ENCODE measurements at regions not wholly inside any gene's neighbourhood (a gene's known extent, or its start where the extent isn't known, plus 50 kb on each side); places are given as distances from the start of the nearest gene placed in this dataset.

DNA sequence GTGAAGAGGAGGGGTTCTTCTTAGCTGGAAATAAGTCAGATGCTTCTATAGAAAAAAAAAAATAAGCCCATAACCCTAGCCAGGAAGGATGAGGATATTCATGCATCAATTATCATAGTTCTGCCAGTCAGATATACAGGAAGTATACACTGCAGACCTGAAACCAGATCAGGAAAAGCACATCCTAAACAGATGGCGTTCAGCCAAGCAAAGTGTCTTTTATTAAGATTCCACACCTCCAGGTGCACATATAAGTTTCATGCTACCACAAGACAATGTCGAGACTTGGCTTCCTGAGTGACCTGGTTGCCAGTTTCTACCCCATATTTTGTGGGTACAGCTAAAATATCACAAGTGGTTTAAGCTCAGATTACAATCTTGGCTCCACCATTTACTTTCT, 108.3 kb downstream of the CETN3 start:
- no peaks in the 10 kb centered on the region for H3K4me1 ChIP-seq
- H3K4me3 ChIP-seq: no peak overlapping the region
- H3K9me3 ChIP-seq (replicated peaks): no peaks in the 10 kb centered on the region
- no peak overlapping the region for H3K27ac ChIP-seq
- no peaks in the 10 kb centered on the region for H3K27me3 ChIP-seq
- peak in 1 of 2 experiments; percentile 3 for DNase-seq
- H3K36me3 ChIP-seq: no peaks in the 10 kb centered on the region

DNA sequence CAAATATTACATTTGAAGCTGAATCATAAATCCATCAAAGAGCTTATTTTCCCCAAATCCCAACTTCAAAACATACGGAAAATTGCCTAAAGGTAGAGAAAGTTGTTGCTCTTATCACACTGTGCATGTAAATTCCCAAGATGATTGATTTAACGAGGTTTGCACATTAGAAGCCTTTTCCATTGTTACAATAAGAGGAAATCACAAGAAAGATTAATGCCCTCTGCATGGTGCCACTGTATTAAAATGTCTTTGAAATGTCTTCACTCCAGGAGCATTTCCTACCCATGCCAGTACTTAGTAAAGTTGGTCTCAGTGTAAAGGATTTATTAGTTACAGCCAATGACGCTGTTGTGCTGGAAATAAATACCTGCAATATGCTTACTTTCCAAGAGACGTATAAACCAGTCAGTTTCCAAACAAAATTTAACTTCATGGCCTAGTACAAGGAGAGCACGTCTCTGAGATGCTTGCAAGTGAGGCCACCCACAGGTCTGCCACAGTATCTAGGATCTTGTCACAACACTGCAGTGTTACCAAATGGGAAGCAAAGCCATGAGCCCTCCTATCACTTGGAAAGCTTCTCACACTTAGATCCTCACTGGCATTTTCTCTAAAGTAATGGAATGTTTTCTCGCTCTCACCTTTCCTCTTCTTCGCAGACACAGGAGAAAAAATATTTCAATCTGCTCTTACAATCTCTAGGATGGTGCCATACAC, 112.4 kb downstream of the CETN3 start:
- DNase-seq: no peak
- Histone ChIP-seq H3K4me1 (no peaks in the 10 kb centered on the region), H3K4me3 (no peak overlapping the region), H3K27me3 (no peaks in the 10 kb centered on the region), H3K27ac (no peak overlapping the region), H3K9me3 (replicated peaks) (no peaks in the 10 kb centered on the region), H3K36me3 (no peaks in the 10 kb centered on the region)

GRCh38 chr5:90294604-90295003, 115.0 kb downstream of the CETN3 start:
- Histone ChIP-seq H3K36me3 (no peaks in the 10 kb centered on the region), H3K4me1 (no peaks in the 10 kb centered on the region; the same call in 1 of the 2 replicates), H3K4me3 (no peak overlapping the region), H3K9me3 (replicated peaks) (no peaks in the 10 kb centered on the region), H3K27ac (no peak overlapping the region), H3K27me3 (no peaks in the 10 kb centered on the region)
- no peak for DNase-seq

GRCh38 chr5:90293931-90294330, 115.6 kb downstream of the CETN3 start:
- no peaks in the 10 kb centered on the region for H3K36me3 ChIP-seq
- no peaks in the 10 kb centered on the region for H3K9me3 ChIP-seq (replicated peaks)
- no peaks in the 10 kb centered on the region for H3K27me3 ChIP-seq
- H3K4me1 ChIP-seq: no peaks in the 10 kb centered on the region; the same call in 1 of the 2 replicates
- H3K4me3 ChIP-seq: no peak overlapping the region
- no peak for DNase-seq
- no peak overlapping the region for H3K27ac ChIP-seq

DNA sequence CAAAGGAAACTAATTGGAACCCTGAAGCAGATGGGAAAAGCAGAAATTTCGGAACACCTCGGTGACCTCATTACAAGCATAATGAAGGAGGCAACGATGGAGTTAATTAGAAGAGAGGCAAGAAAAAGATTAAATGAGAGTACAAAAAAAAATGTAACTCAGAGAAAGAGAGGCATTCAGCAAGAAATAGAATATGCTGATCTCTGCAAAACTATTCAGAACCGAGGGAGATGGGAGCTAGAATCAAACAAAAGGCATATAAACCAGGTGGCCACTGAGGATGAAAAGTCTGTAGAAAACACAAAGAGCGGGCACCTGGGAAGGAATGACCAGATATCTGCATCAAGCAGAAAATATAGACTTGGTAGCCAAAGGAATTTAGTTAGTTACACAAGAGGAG, 118.9 kb downstream of the CETN3 start:
- DNase-seq: no peak
- Histone ChIP-seq H3K4me3 (no peak overlapping the region), H3K27me3 (no peaks in the 10 kb centered on the region), H3K36me3 (no peaks in the 10 kb centered on the region), H3K4me1 (no peaks in the 10 kb centered on the region; the same call in 1 of the 2 replicates), H3K9me3 (replicated peaks) (no peaks in the 10 kb centered on the region), H3K27ac (no peak overlapping the region)

DNA sequence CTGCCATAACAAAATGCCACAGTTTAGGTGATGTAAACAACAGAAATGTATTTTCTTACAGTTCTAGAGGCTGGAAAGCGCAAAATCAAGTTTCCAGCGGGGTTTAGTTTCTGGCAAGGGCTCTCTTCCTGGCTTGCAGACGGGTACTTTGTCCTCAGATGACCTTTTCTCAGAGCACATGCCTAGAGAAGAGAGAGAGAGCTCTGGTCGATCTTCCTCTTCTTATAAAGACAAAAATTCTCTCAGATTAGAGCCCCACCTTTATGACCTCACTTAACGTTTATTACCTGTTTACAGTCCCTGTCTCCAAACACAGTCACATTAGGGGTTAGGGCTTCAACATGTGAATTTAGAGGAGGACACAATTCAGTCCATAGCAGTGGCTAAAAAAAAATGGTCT, 119.7 kb downstream of the CETN3 start:
- Histone ChIP-seq H3K4me1 (no peaks in the 10 kb centered on the region; the same call in 1 of the 2 replicates), H3K4me3 (no peak overlapping the region), H3K27me3 (no peaks in the 10 kb centered on the region), H3K36me3 (no peaks in the 10 kb centered on the region), H3K27ac (no peak overlapping the region), H3K9me3 (replicated peaks) (no peaks in the 10 kb centered on the region)
- DNase-seq: peak in 1 of 2 experiments; percentile 35

GRCh38 chr5:90287036-90287435, 122.5 kb downstream of the CETN3 start:
- H3K9me3 ChIP-seq (replicated peaks): no peaks in the 10 kb centered on the region
- H3K36me3 ChIP-seq: no peaks in the 10 kb centered on the region
- H3K4me3 ChIP-seq: no peak overlapping the region
- no peak for DNase-seq
- no peaks in the 10 kb centered on the region for H3K27me3 ChIP-seq
- no peaks in the 10 kb centered on the region; the same call in 1 of the 2 replicates for H3K4me1 ChIP-seq
- H3K27ac ChIP-seq: no peak overlapping the region

GRCh38 chr5:90285581-90285980, 124.0 kb downstream of the CETN3 start:
- Histone ChIP-seq H3K36me3 (no peaks in the 10 kb centered on the region), H3K4me1 (no peaks in the 10 kb centered on the region; the same call in 1 of the 2 replicates), H3K9me3 (replicated peaks) (no peaks in the 10 kb centered on the region), H3K4me3 (no peak overlapping the region), H3K27me3 (no peaks in the 10 kb centered on the region), H3K27ac (no peak overlapping the region)
- no peak for DNase-seq

DNA sequence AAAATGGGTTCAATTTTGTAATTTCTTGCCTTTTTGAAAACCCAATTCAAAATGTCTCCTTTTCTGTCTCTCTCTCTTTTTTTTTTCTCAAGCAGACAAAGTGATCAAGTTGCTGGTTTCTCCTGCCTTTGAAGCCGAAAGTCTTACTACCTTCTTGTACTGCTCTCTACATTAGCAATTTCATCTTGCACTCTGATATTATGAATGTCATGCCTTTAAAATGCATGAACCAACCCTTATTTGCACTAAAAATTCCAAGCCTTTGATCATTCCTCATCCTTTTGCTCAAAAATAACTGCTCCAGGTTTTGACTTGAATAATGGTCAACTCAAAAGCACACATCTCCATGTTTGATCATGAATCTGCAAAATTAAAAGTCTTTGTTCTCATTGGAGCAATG, 125.2 kb downstream of the CETN3 start:
- H3K9me3 ChIP-seq (replicated peaks): no peaks in the 10 kb centered on the region
- H3K4me3 ChIP-seq: no peak overlapping the region
- H3K27me3 ChIP-seq: no peaks in the 10 kb centered on the region
- no peaks in the 10 kb centered on the region for H3K36me3 ChIP-seq
- DNase-seq: no peak
- H3K4me1 ChIP-seq: no peaks in the 10 kb centered on the region
- H3K27ac ChIP-seq: no peak overlapping the region

DNA sequence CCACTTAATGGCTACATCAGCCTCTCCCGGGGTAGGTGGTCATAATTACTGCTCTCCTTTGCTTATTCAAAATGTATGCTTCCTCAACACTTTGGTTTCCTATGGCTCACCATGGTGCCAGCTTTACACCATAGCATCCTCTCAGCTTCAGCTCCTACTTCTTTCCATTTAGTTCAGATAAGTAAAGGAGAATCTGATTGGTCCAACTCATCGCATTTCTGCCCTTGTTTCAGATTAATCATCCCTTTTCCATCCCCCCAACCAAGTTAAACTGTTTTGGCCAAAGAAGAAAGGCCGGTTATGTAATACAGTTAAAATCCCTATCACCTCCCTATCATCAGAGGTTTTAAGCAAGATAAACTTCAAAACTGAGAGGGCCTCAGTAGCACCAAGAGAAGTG, 130.5 kb downstream of the CETN3 start:
- H3K27me3 ChIP-seq: no peaks in the 10 kb centered on the region
- no peaks in the 10 kb centered on the region for H3K4me1 ChIP-seq
- H3K9me3 ChIP-seq (replicated peaks): no peaks in the 10 kb centered on the region
- H3K36me3 ChIP-seq: no peaks in the 10 kb centered on the region
- H3K27ac ChIP-seq: no peak overlapping the region
- no peak overlapping the region for H3K4me3 ChIP-seq
- DNase-seq: no peak

DNA sequence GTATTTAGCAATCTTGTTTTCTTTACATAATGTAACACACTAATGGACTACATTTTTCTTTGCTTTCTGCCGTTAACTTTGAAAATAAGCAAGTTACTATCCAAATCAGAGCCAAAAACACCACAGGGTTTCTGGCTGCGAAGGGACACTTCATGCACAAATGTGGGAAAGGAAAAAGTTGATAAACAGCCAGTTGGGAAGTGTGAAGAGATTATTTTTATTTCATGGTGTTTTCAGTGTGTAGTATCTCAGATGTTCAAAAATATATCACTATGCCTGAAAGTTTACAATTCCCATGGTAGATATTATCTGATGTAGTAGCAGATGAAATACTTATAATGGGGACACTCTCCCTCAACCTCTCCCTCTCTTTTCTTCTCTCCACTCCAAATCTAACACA, 135.3 kb downstream of the CETN3 start:
- no peak for DNase-seq
- no peaks in the 10 kb centered on the region for H3K27me3 ChIP-seq
- H3K4me3 ChIP-seq: no peak overlapping the region
- no peak overlapping the region for H3K27ac ChIP-seq
- no peaks in the 10 kb centered on the region for H3K4me1 ChIP-seq
- no peaks in the 10 kb centered on the region for H3K9me3 ChIP-seq (replicated peaks)
- no peaks in the 10 kb centered on the region for H3K36me3 ChIP-seq

DNA sequence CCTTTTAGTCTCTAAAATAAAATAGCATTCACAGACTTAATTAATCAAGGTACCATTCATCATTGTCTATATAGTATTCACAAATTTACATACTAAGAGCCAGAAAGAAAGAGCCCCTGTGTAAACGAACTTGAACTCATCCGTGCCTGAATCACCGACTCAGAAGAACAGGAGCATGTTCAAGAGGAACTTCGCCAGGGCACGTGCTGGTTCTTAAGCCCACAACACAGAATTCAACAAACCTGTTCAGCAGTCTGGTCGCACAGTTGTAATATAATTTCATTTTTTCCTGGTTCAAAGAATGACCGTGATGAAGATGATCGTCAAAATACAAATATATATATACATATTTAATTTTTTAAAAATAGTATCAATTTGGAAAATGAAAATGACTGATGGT, 141.9 kb downstream of the CETN3 start:
- Histone ChIP-seq H3K4me1 (no peaks in the 10 kb centered on the region), H3K9me3 (replicated peaks) (no peaks in the 10 kb centered on the region), H3K4me3 (no peak overlapping the region), H3K36me3 (no peaks in the 10 kb centered on the region), H3K27me3 (no peaks in the 10 kb centered on the region), H3K27ac (no peak overlapping the region)
- no peak for DNase-seq

DNA sequence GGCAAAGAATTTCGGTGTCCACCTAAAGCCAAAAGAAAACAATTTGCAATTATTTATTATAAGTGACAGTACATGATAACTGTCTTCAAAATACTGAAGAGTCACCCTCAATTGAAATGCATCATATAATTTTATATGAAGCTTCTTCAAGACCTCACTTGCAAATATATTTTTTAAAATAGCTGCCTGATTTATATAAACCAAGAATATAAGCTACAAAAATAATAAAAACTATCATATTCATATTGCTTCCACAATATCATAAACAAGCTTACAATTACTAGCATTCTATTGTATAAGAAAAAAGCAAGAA, 144.1 kb downstream of the CETN3 start:
- H3K4me3 ChIP-seq: no peak overlapping the region
- no peaks in the 10 kb centered on the region for H3K36me3 ChIP-seq
- no peaks in the 10 kb centered on the region for H3K4me1 ChIP-seq
- H3K27ac ChIP-seq: no peak overlapping the region
- no peaks in the 10 kb centered on the region for H3K9me3 ChIP-seq (replicated peaks)
- no peaks in the 10 kb centered on the region for H3K27me3 ChIP-seq
- DNase-seq: no peak

- H3K27ac ChIP-seq: no peak overlapping the region
- no peak overlapping the region for H3K4me3 ChIP-seq
- no peaks in the 10 kb centered on the region for H3K36me3 ChIP-seq
- peak; percentile 67 to 81 for DNase-seq
- no peaks in the 10 kb centered on the region for H3K4me1 ChIP-seq
- H3K27me3 ChIP-seq: no peaks in the 10 kb centered on the region
- no peaks in the 10 kb centered on the region for H3K9me3 ChIP-seq (replicated peaks)
Observed at GRCh38 chr5:90264689-90265544, 144.6 kb downstream of the CETN3 start.

DNA sequence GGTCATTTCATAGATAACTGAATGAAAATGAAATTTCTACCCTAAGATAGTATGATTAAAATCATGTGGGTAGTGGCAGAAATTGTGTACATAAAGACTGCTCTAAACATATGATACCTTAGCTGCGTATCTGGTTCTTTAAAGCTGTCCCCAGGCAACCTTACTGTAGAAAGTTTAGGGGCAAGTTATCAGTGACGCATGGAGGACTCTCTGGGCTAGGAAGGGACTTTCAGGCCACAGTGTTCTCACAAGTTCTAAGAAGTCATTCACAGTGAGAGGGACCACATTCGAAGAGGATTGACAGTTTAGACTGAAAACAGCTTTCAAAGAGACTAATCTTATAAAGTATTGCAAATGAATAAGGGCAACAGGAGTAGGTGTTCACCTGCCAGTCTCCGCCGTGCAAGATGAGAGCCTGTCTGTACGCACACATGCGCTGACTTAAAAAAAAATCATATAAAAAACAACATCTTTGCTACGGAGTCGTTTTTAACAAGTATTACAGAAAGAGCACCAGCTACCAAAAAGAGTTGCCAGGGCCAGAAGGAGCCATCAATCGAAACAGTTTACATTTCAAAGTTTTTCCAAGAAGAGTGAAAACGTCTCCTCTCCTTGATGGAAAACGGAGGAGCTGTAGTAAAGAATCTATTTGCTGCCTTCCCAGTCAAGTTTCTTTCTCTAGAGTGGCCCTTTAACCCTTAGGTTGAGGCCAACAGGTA, 146.3 kb downstream of the CETN3 start:
- H3K27me3 ChIP-seq: no peaks in the 10 kb centered on the region
- H3K27ac ChIP-seq: no peak overlapping the region
- no peak overlapping the region for H3K4me3 ChIP-seq
- H3K4me1 ChIP-seq: no peaks in the 10 kb centered on the region
- no peak for DNase-seq
- no peaks in the 10 kb centered on the region for H3K36me3 ChIP-seq
- H3K9me3 ChIP-seq (replicated peaks): no peaks in the 10 kb centered on the region
